Liver (tissue), 8 donors: ENCODE measurements at regions not wholly inside any gene's neighbourhood (a gene's known extent, or its start where the extent isn't known, plus 50 kb on each side); places are given as distances from the start of the nearest gene placed in this dataset.

Source experiments
- DNase-seq: peaks from one replicate; pipeline ENCODE4 v3.0.0-alpha.2; 2017; ENCODE audit warnings: low spot score
- H3K27ac ChIP-seq, 2 donors: one replicate each; pipeline ENCODE4 v1.7.0; 2013; ENCODE audit warnings: inconsistent platforms in 2 of 2, low read length in 2 of 2, control low read depth in 1 of 2, low read depth in 1 of 2, mild to moderate bottlenecking in 1 of 2
- H3K27me3 ChIP-seq, 4 donors: one replicate each; pipeline versions ENCODE4 v1.6.1 to v1.7.0; 2013; ENCODE audit warnings: low read length in 3 of 4, inconsistent platforms in 1 of 4, mild to moderate bottlenecking in 1 of 4, moderate library complexity in 1 of 4; ENCODE audit not compliant: control insufficient read depth in 4 of 4, insufficient read depth in 4 of 4
- H3K36me3 ChIP-seq, 4 donors: one replicate each; pipeline versions ENCODE4 v1.6.1 to v1.7.0; 2013; ENCODE audit warnings: low read length in 3 of 4, mild to moderate bottlenecking in 3 of 4, low read depth in 1 of 4, moderate library complexity in 1 of 4; ENCODE audit not compliant: control insufficient read depth in 4 of 4, insufficient read depth in 3 of 4
- H3K4me1 ChIP-seq, 4 donors: one replicate each; pipeline versions ENCODE4 v1.6.1 to v1.7.0; 2013; ENCODE audit warnings: low read length in 3 of 4, mild to moderate bottlenecking in 3 of 4, moderate library complexity in 1 of 4; ENCODE audit not compliant: control insufficient read depth in 4 of 4, insufficient read depth in 4 of 4
- H3K4me3 ChIP-seq, 3 donors: one replicate each; pipeline versions ENCODE4 v1.6.1 to v1.7.0; 2013; ENCODE audit warnings: low read length in 3 of 3, control low read depth in 1 of 3, low read depth in 1 of 3, mild to moderate bottlenecking in 1 of 3
- H3K9ac ChIP-seq, 2 donors: one replicate each; pipeline ENCODE4 v1.7.0; 2013; ENCODE audit warnings: low read length in 2 of 2, mild to moderate bottlenecking in 2 of 2, moderate library complexity in 2 of 2, control low read depth in 1 of 2, low read depth in 1 of 2
- H3K9me3 ChIP-seq, 4 donors: one replicate each; pipeline versions ENCODE4 v1.6.1 to v1.7.0; 2013; ENCODE audit warnings: low read length in 3 of 4; ENCODE audit not compliant: control insufficient read depth in 4 of 4
- CTCF ChIP-seq: fragments of 150-350 bp; IDR thresholded peaks from 2 replicates; pipeline ENCODE4 v1.5.1; 2017; ENCODE audit warnings: improper control_type of control experiment, low read depth, low read length; ENCODE audit not compliant: missing input control
- EGR1 ChIP-seq, 2 donors: IDR thresholded peaks; 2 replicates each; pipeline ENCODE4 v1.6.1; 2016 to 2018; ENCODE audit warnings: antibody characterized with exemption in 2 of 2, low read depth in 2 of 2
- FOXA1 ChIP-seq: IDR thresholded peaks from 2 replicates; pipeline ENCODE4 v1.6.1; 2016; ENCODE audit warnings: antibody characterized with exemption
- FOXA2 ChIP-seq: IDR thresholded peaks from 2 replicates; pipeline ENCODE4 v1.6.1; 2016; ENCODE audit warnings: antibody characterized with exemption
- GABPA ChIP-seq, 2 donors: IDR thresholded peaks in 1 of 2; conservative IDR thresholded peaks in 1 of 2; 2 replicates each; pipeline ENCODE4 v1.6.1; 2016; ENCODE audit warnings: antibody characterized with exemption in 2 of 2, mild to moderate bottlenecking in 1 of 2, moderate library complexity in 1 of 2
- HNF4A ChIP-seq, 2 donors: conservative IDR thresholded peaks; 2 replicates each; pipeline ENCODE4 v1.6.1; 2016; ENCODE audit warnings: antibody characterized with exemption in 2 of 2, mild to moderate bottlenecking in 2 of 2
- HNF4G ChIP-seq: IDR thresholded peaks from 2 replicates; pipeline ENCODE4 v1.6.1; 2016; ENCODE audit warnings: antibody characterized with exemption
- JUND ChIP-seq, 2 donors: IDR thresholded peaks; 2 replicates each; pipeline ENCODE4 v1.6.1; 2016; ENCODE audit warnings: antibody characterized with exemption in 2 of 2
- NR2F2 ChIP-seq: IDR thresholded peaks from 2 replicates; pipeline ENCODE4 v1.6.1; 2016; ENCODE audit warnings: antibody characterized with exemption
- RAD21 ChIP-seq, 2 donors: IDR thresholded peaks; 2 replicates each; pipeline ENCODE4 v1.6.1; 2016; ENCODE audit warnings: antibody characterized with exemption in 2 of 2, mild to moderate bottlenecking in 2 of 2
- RXRA ChIP-seq, 2 donors: IDR thresholded peaks; 2 replicates each; pipeline ENCODE4 v1.6.1; 2017 to 2018; ENCODE audit warnings: antibody characterized with exemption in 2 of 2, mild to moderate bottlenecking in 1 of 2
- SP1 ChIP-seq: IDR thresholded peaks from 2 replicates; pipeline ENCODE4 v1.6.1; 2018; ENCODE audit warnings: antibody characterized with exemption, mild to moderate bottlenecking
- TAF1 ChIP-seq: conservative IDR thresholded peaks from 2 replicates; pipeline ENCODE4 v1.6.1; 2016; ENCODE audit warnings: antibody characterized with exemption, mild to moderate bottlenecking
- YY1 ChIP-seq: IDR thresholded peaks from 2 replicates; pipeline ENCODE4 v1.6.1; 2016; ENCODE audit warnings: antibody characterized with exemption, mild to moderate bottlenecking
- ZBTB33 ChIP-seq: IDR thresholded peaks from 2 replicates; pipeline ENCODE4 v1.6.1; 2016; ENCODE audit warnings: antibody characterized with exemption
- WGBS: extraction: QIAGEN DNeasy Blood & Tissue Kit; methylation state at CpG from one replicate; pipeline ENCODE4 v1.1.7; 2013; 5-methylcytosine and 5-hydroxymethylcytosine counted together
- TF ChIP-seq, protein P1 (sequence below): IDR thresholded peaks from 2 replicates; pipeline ENCODE4 v1.6.1; 2016; ENCODE audit warnings: antibody characterized with exemption
- TF ChIP-seq, protein P2 (sequence below): IDR thresholded peaks from 2 replicates; pipeline ENCODE4 v1.6.1; 2016; ENCODE audit warnings: antibody characterized with exemption
- TF ChIP-seq, protein P3 (sequence below): IDR thresholded peaks from 2 replicates; pipeline ENCODE4 v1.6.1; 2016; ENCODE audit warnings: antibody characterized with exemption, mild to moderate bottlenecking
- donor health status: healthy.
- donor health status: healthy.
- donor health status: healthy.
- donor health status: healthy.
- donor health status: healthy.

- DNase-seq, result no peak
- Histone ChIP-seq H3K27ac (no peak overlapping the region), H3K9me3 (no peaks in the 10 kb centered on the region), H3K27me3 (no peaks in the 10 kb centered on the region), H3K4me3 (no peak overlapping the region), H3K9ac (no peak overlapping the region), H3K36me3 (no peaks in the 10 kb centered on the region), H3K4me1 (no peaks in the 10 kb centered on the region)
- 76% methylated on average over 3 of the region's 3 CpGs for WGBS
- no peak for TF ChIP-seq NR2F2
- no peak for TF ChIP-seq SP1
- TF ChIP-seq, protein P1, sequence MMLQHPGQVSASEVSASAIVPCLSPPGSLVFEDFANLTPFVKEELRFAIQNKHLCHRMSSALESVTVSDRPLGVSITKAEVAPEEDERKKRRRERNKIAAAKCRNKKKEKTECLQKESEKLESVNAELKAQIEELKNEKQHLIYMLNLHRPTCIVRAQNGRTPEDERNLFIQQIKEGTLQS, result no peak
- TF ChIP-seq FOXA2, result no peak
- no peak for TF ChIP-seq JUND (IDR thresholded peaks at IDR 0.05)
- no peak for TF ChIP-seq TAF1
- TF ChIP-seq GABPA (IDR thresholded peaks at IDR 0.05 in 1 of 2, conservative IDR thresholded peaks at IDR 0.05 in 1 of 2), result no peak
- no peak for TF ChIP-seq YY1
- TF ChIP-seq FOXA1, result no peak
- TF ChIP-seq HNF4A (conservative IDR thresholded peaks at IDR 0.05), result no peak
- TF ChIP-seq, protein P2, sequence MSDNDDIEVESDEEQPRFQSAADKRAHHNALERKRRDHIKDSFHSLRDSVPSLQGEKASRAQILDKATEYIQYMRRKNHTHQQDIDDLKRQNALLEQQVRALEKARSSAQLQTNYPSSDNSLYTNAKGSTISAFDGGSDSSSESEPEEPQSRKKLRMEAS, result no peak
- TF ChIP-seq CTCF, result no peak
- TF ChIP-seq EGR1 (IDR thresholded peaks at IDR 0.05; ENCODE audit: low read depth in 2 of 2), result no peak
- no peak for TF ChIP-seq RAD21 (IDR thresholded peaks at IDR 0.05)
- TF ChIP-seq RXRA (IDR thresholded peaks at IDR 0.05), result no peak
Measured at GRCh38 chr12:85644508-85644907, 191.7 kb downstream of the RASSF9 start.

DNA sequence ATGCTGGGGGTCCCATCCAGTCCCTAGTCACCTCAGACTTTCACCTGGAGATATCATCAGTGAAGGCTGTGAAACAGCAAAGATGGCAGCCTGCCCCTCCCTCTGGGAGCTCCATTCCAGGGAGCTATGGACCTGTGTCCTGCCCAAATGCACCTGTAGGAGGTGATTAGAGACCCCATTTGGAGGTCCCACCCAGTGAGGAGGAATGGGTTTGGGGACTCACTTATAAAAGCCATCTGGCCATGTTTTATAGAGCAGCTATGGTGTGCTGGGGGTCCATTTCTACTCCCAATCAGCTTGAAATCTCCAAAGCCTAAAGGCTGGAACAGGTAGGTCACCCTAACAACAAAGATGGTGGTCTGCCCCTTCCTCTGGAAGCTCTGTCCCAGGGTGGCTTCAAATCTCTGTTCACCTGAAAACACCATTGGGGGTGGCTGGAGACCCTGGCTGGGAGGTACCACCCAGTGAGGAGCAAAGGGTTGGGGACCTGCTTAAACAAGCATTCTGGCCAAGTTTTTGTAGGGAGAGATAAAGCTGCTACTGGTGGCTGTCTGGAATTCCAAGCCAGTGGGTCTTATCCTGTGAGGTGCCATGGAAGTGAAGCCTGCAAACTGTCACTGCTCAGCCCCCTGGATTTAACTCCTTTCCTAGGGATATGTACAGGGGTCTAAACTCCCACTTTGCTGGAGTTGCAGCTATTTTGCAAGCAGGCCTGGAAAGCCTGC, 182.3 kb downstream of the RASSF9 start:
- Histone ChIP-seq H3K36me3 (no peaks in the 10 kb centered on the region), H3K9me3 (peaks cover 0 to 2% (median 2%) of the 10 kb centered on the region in 4 donors), H3K27ac (no peak overlapping the region), H3K4me1 (no peaks in the 10 kb centered on the region), H3K4me3 (no peak overlapping the region), H3K27me3 (no peaks in the 10 kb centered on the region), H3K9ac (no peak overlapping the region)
- DNase-seq, result no peak
- TF ChIP-seq CTCF (no peak), RXRA (IDR thresholded peaks at IDR 0.05) (no peak), ZBTB33 (no peak), RAD21 (IDR thresholded peaks at IDR 0.05) (no peak), GABPA (IDR thresholded peaks at IDR 0.05 in 1 of 2, conservative IDR thresholded peaks at IDR 0.05 in 1 of 2) (no peak), SP1 (no peak), NR2F2 (no peak), JUND (IDR thresholded peaks at IDR 0.05) (no peak), YY1 (no peak), HNF4G (no peak), FOXA2 (no peak), HNF4A (conservative IDR thresholded peaks at IDR 0.05) (no peak), FOXA1 (no peak), TAF1 (no peak), EGR1 (IDR thresholded peaks at IDR 0.05; ENCODE audit: low read depth in 2 of 2) (no peak)
- TF ChIP-seq, protein P1, result no peak
- TF ChIP-seq, protein P3, sequence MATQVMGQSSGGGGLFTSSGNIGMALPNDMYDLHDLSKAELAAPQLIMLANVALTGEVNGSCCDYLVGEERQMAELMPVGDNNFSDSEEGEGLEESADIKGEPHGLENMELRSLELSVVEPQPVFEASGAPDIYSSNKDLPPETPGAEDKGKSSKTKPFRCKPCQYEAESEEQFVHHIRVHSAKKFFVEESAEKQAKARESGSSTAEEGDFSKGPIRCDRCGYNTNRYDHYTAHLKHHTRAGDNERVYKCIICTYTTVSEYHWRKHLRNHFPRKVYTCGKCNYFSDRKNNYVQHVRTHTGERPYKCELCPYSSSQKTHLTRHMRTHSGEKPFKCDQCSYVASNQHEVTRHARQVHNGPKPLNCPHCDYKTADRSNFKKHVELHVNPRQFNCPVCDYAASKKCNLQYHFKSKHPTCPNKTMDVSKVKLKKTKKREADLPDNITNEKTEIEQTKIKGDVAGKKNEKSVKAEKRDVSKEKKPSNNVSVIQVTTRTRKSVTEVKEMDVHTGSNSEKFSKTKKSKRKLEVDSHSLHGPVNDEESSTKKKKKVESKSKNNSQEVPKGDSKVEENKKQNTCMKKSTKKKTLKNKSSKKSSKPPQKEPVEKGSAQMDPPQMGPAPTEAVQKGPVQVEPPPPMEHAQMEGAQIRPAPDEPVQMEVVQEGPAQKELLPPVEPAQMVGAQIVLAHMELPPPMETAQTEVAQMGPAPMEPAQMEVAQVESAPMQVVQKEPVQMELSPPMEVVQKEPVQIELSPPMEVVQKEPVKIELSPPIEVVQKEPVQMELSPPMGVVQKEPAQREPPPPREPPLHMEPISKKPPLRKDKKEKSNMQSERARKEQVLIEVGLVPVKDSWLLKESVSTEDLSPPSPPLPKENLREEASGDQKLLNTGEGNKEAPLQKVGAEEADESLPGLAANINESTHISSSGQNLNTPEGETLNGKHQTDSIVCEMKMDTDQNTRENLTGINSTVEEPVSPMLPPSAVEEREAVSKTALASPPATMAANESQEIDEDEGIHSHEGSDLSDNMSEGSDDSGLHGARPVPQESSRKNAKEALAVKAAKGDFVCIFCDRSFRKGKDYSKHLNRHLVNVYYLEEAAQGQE, result no peak
- TF ChIP-seq, protein P2, result no peak
